ENCODE measurements at regions not wholly inside any gene's neighbourhood (a gene's known extent, or its start where the extent isn't known, plus 50 kb on each side); places are given as distances from the start of the nearest gene placed in this dataset.

GRCh38 chr12:65565601-65566560, 258.4 kb upstream of the HMGA2 start:
- Histone ChIP-seq H3K9me3 (no peaks in the 10 kb centered on the region), H3K36me3 (no peaks in the 10 kb centered on the region), H3K4me3 (no peak overlapping the region), H3K27me3 (no peaks in the 10 kb centered on the region), H3K27ac (no peak overlapping the region), H3K4me1 (ENCODE audit: insufficient read depth) (peaks cover 4% of the 10 kb centered on the region)
- TF ChIP-seq EP300 (IDR thresholded peaks at IDR 0.05), result no peak
- intact Hi-C loops (cut with DNase I), result no loop called here
- DNase-seq, result no peak
- whole genome bisulfite sequencing, 3 donors, result 6 to 11% (median 7%) methylated on average over 11 of the region's 11 CpGs

- H3K4me1 ChIP-seq (ENCODE audit: insufficient read depth), result peaks cover 4% of the 10 kb centered on the region
- H3K36me3 ChIP-seq, result no peaks in the 10 kb centered on the region
- TF ChIP-seq EP300 (IDR thresholded peaks at IDR 0.05), result no peak
- TF ChIP-seq CTCF (IDR thresholded peaks at IDR 0.05), result no peak
- TF ChIP-seq POLR2A (IDR thresholded peaks at IDR 0.05), result no peak
- H3K27me3 ChIP-seq, result no peaks in the 10 kb centered on the region
- WGBS, 3 donors, result 4 to 6% (median 4%) methylated on average over 1 of the region's 1 CpG
- H3K4me3 ChIP-seq, result no peak overlapping the region
- DNase-seq, result no peak
- no peaks in the 10 kb centered on the region for H3K9me3 ChIP-seq
- intact Hi-C loops (cut with DNase I), result no loop called here
- no peak overlapping the region for H3K27ac ChIP-seq
Measured at GRCh38 chr12:65566751-65567150, 257.5 kb upstream of the HMGA2 start.

GRCh38 chr12:65567820-65568219, 256.5 kb upstream of the HMGA2 start:
- 69 to 76% (median 73%) methylated on average over 3 of the region's 3 CpGs for WGBS, 3 donors
- intact Hi-C loops (cut with DNase I), result no loop called here
- no peak for DNase-seq
- H3K9me3 ChIP-seq, result no peaks in the 10 kb centered on the region
- H3K27ac ChIP-seq, result no peak overlapping the region
- H3K27me3 ChIP-seq, result no peaks in the 10 kb centered on the region
- peaks cover 4% of the 10 kb centered on the region for H3K4me1 ChIP-seq (ENCODE audit: insufficient read depth)
- H3K4me3 ChIP-seq, result no peak overlapping the region
- no peaks in the 10 kb centered on the region for H3K36me3 ChIP-seq
- TF ChIP-seq EP300 (IDR thresholded peaks at IDR 0.05) (no peak), CTCF (IDR thresholded peaks at IDR 0.05) (no peak), POLR2A (IDR thresholded peaks at IDR 0.05) (no peak)

- Histone ChIP-seq H3K27ac (no peak overlapping the region), H3K4me3 (no peak overlapping the region), H3K4me1 (ENCODE audit: insufficient read depth) (peaks cover 4% of the 10 kb centered on the region), H3K36me3 (no peaks in the 10 kb centered on the region), H3K27me3 (no peaks in the 10 kb centered on the region), H3K9me3 (no peaks in the 10 kb centered on the region)
- WGBS, 3 donors, result 82 to 90% (median 85%) methylated on average over 4 of the region's 4 CpGs
- TF ChIP-seq CTCF (IDR thresholded peaks at IDR 0.05) (no peak), POLR2A (IDR thresholded peaks at IDR 0.05) (no peak), EP300 (IDR thresholded peaks at IDR 0.05) (no peak)
- intact Hi-C loops (cut with DNase I), result no loop called here
- no peak for DNase-seq
Measured at GRCh38 chr12:65568517-65568916, 255.8 kb upstream of the HMGA2 start.
